ENCODE measurements at regions not wholly inside any gene's neighbourhood (a gene's known extent, or its start where the extent isn't known, plus 50 kb on each side); places are given as distances from the start of the nearest gene placed in this dataset.
A peak's percentile ranks its signal among the peaks of the same experiment; 100 is the strongest.

- Histone ChIP-seq H3K4me2 (ENCODE audit: low read length) (no peak overlapping the region), H3K27me3 (ENCODE audit: insufficient read depth, low read length, poor library complexity) (no peaks in the 10 kb centered on the region), H3K79me2 (ENCODE audit: control insufficient read depth, insufficient read depth, low read length) (no peaks in the 10 kb centered on the region), H2BK120ac (ENCODE audit: low read depth, low read length) (no peak overlapping the region), H3K79me1 (ENCODE audit: low read length) (no peaks in the 10 kb centered on the region), H3K23ac (ENCODE audit: low read length) (no peak overlapping the region), H3K4me3 (ENCODE audit: low read length) (no peak overlapping the region), H3K4ac (ENCODE audit: low read depth, low read length) (no peak overlapping the region), H3K36me3 (ENCODE audit: control insufficient read depth, insufficient read depth, low read length) (peaks cover 2% of the 10 kb centered on the region), H3K18ac (ENCODE audit: low read length) (no peak overlapping the region), H4K5ac (ENCODE audit: low read length) (no peak overlapping the region), H2AK5ac (ENCODE audit: low read length) (no peak overlapping the region), H2BK5ac (ENCODE audit: low read length) (no peak overlapping the region), H4K8ac (ENCODE audit: low read depth, low read length) (no peak overlapping the region), H3K56ac (ENCODE audit: low read length) (no peak overlapping the region), H3K4me1 (ENCODE audit: control insufficient read depth, low read depth, low read length) (peaks cover 7% of the 10 kb centered on the region), H2BK15ac (replicated peaks; ENCODE audit: low read depth) (no peak overlapping the region), H3K9ac (ENCODE audit: low read length) (no peak overlapping the region), H3K27ac (ENCODE audit: low read depth, low read length) (no peak overlapping the region)
- no peak for DNase-seq
- no CpG with 5 or more reads among the region's 6 CpGs for WGBS (ENCODE audit: extremely low coverage, insufficient coverage, low lambda C conversion rate)
Observed at GRCh38 chr12:124394462-124395128, 99.7 kb downstream of the RFLNA start.

- no peak overlapping the region for H4K8ac ChIP-seq (ENCODE audit: low read depth, low read length)
- H2BK5ac ChIP-seq (ENCODE audit: low read length), result no peak overlapping the region
- no peaks in the 10 kb centered on the region for H3K79me2 ChIP-seq (ENCODE audit: control insufficient read depth, insufficient read depth, low read length)
- no peak for DNase-seq
- H3K36me3 ChIP-seq (ENCODE audit: control insufficient read depth, insufficient read depth, low read length), result peaks cover 2% of the 10 kb centered on the region
- H3K4me2 ChIP-seq (ENCODE audit: low read length), result no peak overlapping the region
- no peak overlapping the region for H3K4ac ChIP-seq (ENCODE audit: low read depth, low read length)
- no peak overlapping the region for H3K27ac ChIP-seq (ENCODE audit: low read depth, low read length)
- no CpG with 5 or more reads among the region's 15 CpGs for WGBS (ENCODE audit: extremely low coverage, insufficient coverage, low lambda C conversion rate)
- no peak overlapping the region for H2BK15ac ChIP-seq (replicated peaks; ENCODE audit: low read depth)
- no peak overlapping the region for H3K4me3 ChIP-seq (ENCODE audit: low read length)
- H3K23ac ChIP-seq (ENCODE audit: low read length), result no peak overlapping the region
- H3K9ac ChIP-seq (ENCODE audit: low read length), result no peak overlapping the region
- no peak overlapping the region for H3K18ac ChIP-seq (ENCODE audit: low read length)
- peaks cover 7% of the 10 kb centered on the region for H3K4me1 ChIP-seq (ENCODE audit: control insufficient read depth, low read depth, low read length)
- H4K5ac ChIP-seq (ENCODE audit: low read length), result no peak overlapping the region
- no peak overlapping the region for H3K56ac ChIP-seq (ENCODE audit: low read length)
- no peak overlapping the region for H2AK5ac ChIP-seq (ENCODE audit: low read length)
- no peaks in the 10 kb centered on the region for H3K79me1 ChIP-seq (ENCODE audit: low read length)
- no peak overlapping the region for H2BK120ac ChIP-seq (ENCODE audit: low read depth, low read length)
- no peaks in the 10 kb centered on the region for H3K27me3 ChIP-seq (ENCODE audit: insufficient read depth, low read length, poor library complexity)
Observed at GRCh38 chr12:124393831-124394230, 98.9 kb downstream of the RFLNA start.

GRCh38 chr12:124393414-124393790, 98.5 kb downstream of the RFLNA start:
- DNase-seq, result no peak
- Histone ChIP-seq H3K79me1 (ENCODE audit: low read length) (no peaks in the 10 kb centered on the region), H2BK120ac (ENCODE audit: low read depth, low read length) (no peak overlapping the region), H3K27ac (ENCODE audit: low read depth, low read length) (peak overlapping the region; percentile 45), H3K4me1 (ENCODE audit: control insufficient read depth, low read depth, low read length) (peaks cover 8% of the 10 kb centered on the region), H3K4ac (ENCODE audit: low read depth, low read length) (no peak overlapping the region), H3K79me2 (ENCODE audit: control insufficient read depth, insufficient read depth, low read length) (no peaks in the 10 kb centered on the region), H3K27me3 (ENCODE audit: insufficient read depth, low read length, poor library complexity) (no peaks in the 10 kb centered on the region), H3K36me3 (ENCODE audit: control insufficient read depth, insufficient read depth, low read length) (peaks cover 2% of the 10 kb centered on the region), H2BK15ac (replicated peaks; ENCODE audit: low read depth) (no peak overlapping the region), H3K56ac (ENCODE audit: low read length) (peak overlapping the region; percentile 69), H2AK5ac (ENCODE audit: low read length) (no peak overlapping the region), H3K23ac (ENCODE audit: low read length) (no peak overlapping the region), H2BK5ac (ENCODE audit: low read length) (peak overlapping the region; percentile 30), H4K5ac (ENCODE audit: low read length) (no peak overlapping the region), H3K4me3 (ENCODE audit: low read length) (no peak overlapping the region), H4K8ac (ENCODE audit: low read depth, low read length) (no peak overlapping the region), H3K9ac (ENCODE audit: low read length) (peak overlapping the region; percentile 37), H3K4me2 (ENCODE audit: low read length) (no peak overlapping the region), H3K18ac (ENCODE audit: low read length) (no peak overlapping the region)
- no CpG with 5 or more reads among the region's 3 CpGs for WGBS (ENCODE audit: extremely low coverage, insufficient coverage, low lambda C conversion rate)

GRCh38 chr12:124392667-124393413, 97.9 kb downstream of the RFLNA start:
- Histone ChIP-seq H2BK15ac (replicated peaks; ENCODE audit: low read depth) (no peak overlapping the region), H3K9ac (ENCODE audit: low read length) (peak overlapping the region; percentile 37), H3K56ac (ENCODE audit: low read length) (peak overlapping the region; percentile 69), H3K4me3 (ENCODE audit: low read length) (no peak overlapping the region), H2BK5ac (ENCODE audit: low read length) (peak overlapping the region; percentile 30), H3K79me2 (ENCODE audit: control insufficient read depth, insufficient read depth, low read length) (no peaks in the 10 kb centered on the region), H2BK120ac (ENCODE audit: low read depth, low read length) (no peak overlapping the region), H3K4me1 (ENCODE audit: control insufficient read depth, low read depth, low read length) (peaks cover 11% of the 10 kb centered on the region), H3K27me3 (ENCODE audit: insufficient read depth, low read length, poor library complexity) (no peaks in the 10 kb centered on the region), H3K79me1 (ENCODE audit: low read length) (no peaks in the 10 kb centered on the region), H3K27ac (ENCODE audit: low read depth, low read length) (peak overlapping the region; percentile 45), H3K18ac (ENCODE audit: low read length) (peak overlapping the region; percentile 8), H3K23ac (ENCODE audit: low read length) (no peak overlapping the region), H2AK5ac (ENCODE audit: low read length) (no peak overlapping the region), H4K5ac (ENCODE audit: low read length) (no peak overlapping the region), H4K8ac (ENCODE audit: low read depth, low read length) (no peak overlapping the region), H3K4me2 (ENCODE audit: low read length) (no peak overlapping the region), H3K4ac (ENCODE audit: low read depth, low read length) (no peak overlapping the region), H3K36me3 (ENCODE audit: control insufficient read depth, insufficient read depth, low read length) (peaks cover under 1% of the 10 kb centered on the region)
- WGBS (ENCODE audit: extremely low coverage, insufficient coverage, low lambda C conversion rate), result no CpG with 5 or more reads among the region's 20 CpGs
- DNase-seq, result peak; percentile 76

- no peaks in the 10 kb centered on the region for H3K36me3 ChIP-seq (ENCODE audit: control insufficient read depth, insufficient read depth, low read length)
- no peak overlapping the region for H4K8ac ChIP-seq (ENCODE audit: low read depth, low read length)
- no peaks in the 10 kb centered on the region for H3K79me1 ChIP-seq (ENCODE audit: low read length)
- no peak overlapping the region for H4K5ac ChIP-seq (ENCODE audit: low read length)
- H3K4me3 ChIP-seq (ENCODE audit: low read length), result no peak overlapping the region
- H3K4me1 ChIP-seq (ENCODE audit: control insufficient read depth, low read depth, low read length), result peaks cover 11% of the 10 kb centered on the region
- H3K79me2 ChIP-seq (ENCODE audit: control insufficient read depth, insufficient read depth, low read length), result no peaks in the 10 kb centered on the region
- peak overlapping the region; percentile 45 for H3K27ac ChIP-seq (ENCODE audit: low read depth, low read length)
- H3K9ac ChIP-seq (ENCODE audit: low read length), result no peak overlapping the region
- no peak overlapping the region for H2AK5ac ChIP-seq (ENCODE audit: low read length)
- no CpG with 5 or more reads among the region's 16 CpGs for WGBS (ENCODE audit: extremely low coverage, insufficient coverage, low lambda C conversion rate)
- peak; percentile 87 for DNase-seq
- H3K4me2 ChIP-seq (ENCODE audit: low read length), result no peak overlapping the region
- no peak overlapping the region for H2BK5ac ChIP-seq (ENCODE audit: low read length)
- H3K27me3 ChIP-seq (ENCODE audit: insufficient read depth, low read length, poor library complexity), result no peaks in the 10 kb centered on the region
- no peak overlapping the region for H3K23ac ChIP-seq (ENCODE audit: low read length)
- H2BK120ac ChIP-seq (ENCODE audit: low read depth, low read length), result no peak overlapping the region
- peak overlapping the region; percentile 8 for H3K18ac ChIP-seq (ENCODE audit: low read length)
- H2BK15ac ChIP-seq (replicated peaks; ENCODE audit: low read depth), result no peak overlapping the region
- no peak overlapping the region for H3K4ac ChIP-seq (ENCODE audit: low read depth, low read length)
- peak overlapping the region; percentile 9 for H3K56ac ChIP-seq (ENCODE audit: low read length)
Observed at GRCh38 chr12:124392271-124392666, 97.4 kb downstream of the RFLNA start.

Measured in mesendoderm (in vitro differentiated cells).